IMR-90 (cell line): ENCODE measurements at regions not wholly inside any gene's neighbourhood (a gene's known extent, or its start where the extent isn't known, plus 50 kb on each side); places are given as distances from the start of the nearest gene placed in this dataset.

ENCODE experiments used
- ATAC-seq: fragments of 200-7000 bp; cut with Tn5 transposase; 2 replicates; pipeline ENCODE4 v1.9.1; 2020; ENCODE audit warnings: low read depth, mild to moderate bottlenecking, moderate library complexity
- BruUV-seq: library from RNA; stranded (reverse); fragments of 400-500 nt; replicated peaks from 2 replicates; lab custom pipeline; 2021; lab: Mats Ljungman, UMichigan
- CTCF ChIA-PET: fragments of 300-600 bp; formaldehyde crosslinking; extraction: SDS; loops from one replicate; lab custom pipeline; 2021; ENCODE audit warnings: antibody characterized with exemption; lab: Yijun Ruan, JAX
- POLR2A ChIA-PET: fragments of 300-600 bp; sonication (Branson Sonifier 250); formaldehyde crosslinking; loops from one replicate; lab custom pipeline; 2022; ENCODE audit warnings: antibody characterized with exemption; ENCODE audit not compliant: unreplicated experiment; lab: Charles Lee
- DNase-seq: peaks from one replicate; pipeline ENCODE4 v3.0.0; 2013
- H2AFZ ChIP-seq: replicated peaks from 2 replicates; pipeline ENCODE3; 2013; ENCODE audit warnings: low read length, mild to moderate bottlenecking; ENCODE audit not compliant: poor library complexity
- H2AK5ac ChIP-seq: 2 replicates; pipeline ENCODE4 v1.6.1; 2013; ENCODE audit warnings: low read depth, low read length, inconsistent platforms
- H2AK9ac ChIP-seq: replicated peaks from 2 replicates; pipeline ENCODE3; 2013; ENCODE audit warnings: mild to moderate bottlenecking, low read depth, low read length, moderate library complexity; ENCODE audit not compliant: poor library complexity
- H2BK120ac ChIP-seq: 2 replicates; pipeline ENCODE4 v1.6.1; 2013; ENCODE audit warnings: low read depth, low read length, inconsistent platforms
- H2BK15ac ChIP-seq: 3 replicates; pipeline ENCODE4 v1.6.1; 2013; ENCODE audit warnings: low read depth, low read length, inconsistent platforms
- H2BK20ac ChIP-seq: 2 replicates; pipeline ENCODE4 v1.6.1; 2013; ENCODE audit warnings: low read depth, mild to moderate bottlenecking, inconsistent platforms, low read length, moderate library complexity
- H2BK5ac ChIP-seq: 2 replicates; pipeline ENCODE4 v1.6.1; 2013; ENCODE audit warnings: mild to moderate bottlenecking, low read depth, low read length, inconsistent platforms; ENCODE audit not compliant: poor library complexity, severe bottlenecking
- H3K14ac ChIP-seq: replicated peaks from 2 replicates; pipeline ENCODE4 v1.6.1; 2013; ENCODE audit warnings: low read depth, low read length, inconsistent platforms
- H3K18ac ChIP-seq: 2 replicates; pipeline ENCODE4 v1.6.1; 2013; ENCODE audit warnings: low read depth, low read length, control low read depth
- H3K23ac ChIP-seq: 2 replicates; pipeline ENCODE4 v1.6.1; 2013; ENCODE audit warnings: low read depth, low read length, inconsistent platforms
- H3K27ac ChIP-seq: 2 replicates; pipeline ENCODE4 v1.5.1; 2013; ENCODE audit warnings: mild to moderate bottlenecking, control low read depth, low read length; ENCODE audit not compliant: insufficient read depth
- H3K27me3 ChIP-seq: 2 replicates; pipeline ENCODE4 v1.6.1; 2013; ENCODE audit warnings: low read length; ENCODE audit not compliant: control insufficient read depth, insufficient read depth
- H3K36me3 ChIP-seq: 2 replicates; pipeline ENCODE4 v1.6.1; 2013; ENCODE audit warnings: low read length, mixed read lengths; ENCODE audit not compliant: control insufficient read depth, insufficient read depth
- H3K4ac ChIP-seq: 2 replicates; pipeline ENCODE4 v1.6.1; 2013; ENCODE audit warnings: low read depth, low read length, inconsistent platforms
- H3K4me1 ChIP-seq: 2 replicates; pipeline ENCODE4 v1.6.1; 2013; ENCODE audit warnings: low read length, mixed read lengths; ENCODE audit not compliant: control insufficient read depth, insufficient read depth
- H3K4me2 ChIP-seq: 2 replicates; pipeline ENCODE4 v1.6.1; 2013; ENCODE audit warnings: low read depth, mild to moderate bottlenecking, control low read depth, low read length, moderate library complexity
- H3K4me3 ChIP-seq: 2 replicates; pipeline ENCODE4 v1.5.1; 2013; ENCODE audit warnings: low read depth, mild to moderate bottlenecking, control low read depth, low read length, moderate library complexity; ENCODE audit not compliant: insufficient read depth
- H3K56ac ChIP-seq: 2 replicates; pipeline ENCODE4 v1.6.1; 2013; ENCODE audit warnings: low read length, inconsistent platforms; ENCODE audit not compliant: insufficient read depth; ENCODE audit errors: extremely low read depth
- H3K79me1 ChIP-seq, 2 experiments: 2 replicates each; pipeline ENCODE4 v1.6.1; 2013; ENCODE audit warnings: low read length in 2 of 2, inconsistent platforms in 1 of 2, low read depth in 1 of 2
- H3K9ac ChIP-seq: 2 replicates; pipeline ENCODE4 v1.6.1; 2013; ENCODE audit warnings: low read depth, low read length, control low read depth
- H3K9me1 ChIP-seq: 2 replicates; pipeline ENCODE4 v1.6.1; 2013; ENCODE audit warnings: low read length, inconsistent platforms; ENCODE audit not compliant: insufficient read depth
- H3K9me3 ChIP-seq: 2 replicates; pipeline ENCODE4 v1.6.1; 2013; ENCODE audit warnings: low read length; ENCODE audit not compliant: control insufficient read depth, insufficient read depth
- H4K20me1 ChIP-seq: 2 replicates; pipeline ENCODE4 v1.6.1; 2013; ENCODE audit warnings: low read length, inconsistent platforms; ENCODE audit not compliant: insufficient read depth
- H4K5ac ChIP-seq: 2 replicates; pipeline ENCODE4 v1.6.1; 2013; ENCODE audit warnings: mild to moderate bottlenecking, low read depth, low read length, control low read depth
- H4K8ac ChIP-seq, 2 experiments: 2 replicates each; pipeline ENCODE4 v1.6.1; 2013; ENCODE audit warnings: low read depth in 2 of 2, low read length in 2 of 2, control low read depth in 1 of 2, inconsistent platforms in 1 of 2
- H4K91ac ChIP-seq: 2 replicates; pipeline ENCODE4 v1.6.1; 2013; ENCODE audit warnings: low read depth, low read length, inconsistent platforms; ENCODE audit not compliant: insufficient read depth
- BHLHE40 ChIP-seq: fragments of 150-350 bp; IDR thresholded peaks from 2 replicates; pipeline ENCODE4 v1.6.1; 2016; ENCODE audit warnings: mild to moderate bottlenecking, low read depth, low read length
- CEBPB ChIP-seq: IDR thresholded peaks from 2 replicates; pipeline ENCODE4 v1.6.1; 2012; ENCODE audit warnings: low read depth, low read length, improper control_type of control experiment
- CHD1 ChIP-seq: IDR thresholded peaks from 2 replicates; pipeline ENCODE4 v1.6.1; 2012; ENCODE audit warnings: low read depth, low read length, improper control_type of control experiment
- FOS ChIP-seq: fragments of 150-350 bp; IDR thresholded peaks from 2 replicates; pipeline ENCODE4 v1.6.1; 2016; ENCODE audit warnings: low read depth, low read length
- MAFK ChIP-seq: IDR thresholded peaks from 2 replicates; pipeline ENCODE4 v1.6.1; 2012; ENCODE audit warnings: low read depth, low read length, improper control_type of control experiment
- MAZ ChIP-seq: IDR thresholded peaks from 2 replicates; pipeline ENCODE4 v1.6.1; 2012; ENCODE audit warnings: low read depth, mild to moderate bottlenecking, low read length, improper control_type of control experiment, moderate library complexity, borderline replicate concordance
- MXI1 ChIP-seq: IDR thresholded peaks from 2 replicates; pipeline ENCODE4 v1.6.1; 2012; ENCODE audit warnings: low read depth, mild to moderate bottlenecking, low read length, moderate library complexity, borderline replicate concordance
- NFE2L2 ChIP-seq: fragments of 150-350 bp; IDR thresholded peaks from 2 replicates; pipeline ENCODE4 v1.6.1; 2016; ENCODE audit warnings: low read depth, mild to moderate bottlenecking, low read length
- POLR2A ChIP-seq: IDR thresholded peaks from 2 replicates; pipeline ENCODE4 v1.6.1; 2012; ENCODE audit warnings: mild to moderate bottlenecking, low read depth, low read length
- RAD21 ChIP-seq: IDR thresholded peaks from 2 replicates; pipeline ENCODE4 v1.6.1; 2012; ENCODE audit warnings: low read length, improper control_type of control experiment
- RCOR1 ChIP-seq: IDR thresholded peaks from 2 replicates; pipeline ENCODE4 v1.6.1; 2012; ENCODE audit warnings: mild to moderate bottlenecking, low read length, improper control_type of control experiment; ENCODE audit not compliant: insufficient replicate concordance
- RFX5 ChIP-seq: IDR thresholded peaks from 2 replicates; pipeline ENCODE4 v1.8.0; 2012; ENCODE audit warnings: low read depth, mild to moderate bottlenecking, low read length, moderate library complexity
- SMC3 ChIP-seq: fragments of 150-350 bp; IDR thresholded peaks from 2 replicates; pipeline ENCODE4 v1.6.1; 2016; ENCODE audit warnings: low read depth, mild to moderate bottlenecking, antibody characterized with exemption, low read length, moderate library complexity
- WGBS, 2 experiments: methylation state at CpG; one replicate each; pipeline versions ENCODE4 v1.1.5 to v1.1.7; 2013; ENCODE audit warnings: missing lambda C conversion rate in 2 of 2; ENCODE audit not compliant: insufficient read length in 1 of 2; ENCODE audit errors: extremely low coverage in 2 of 2; 5-methylcytosine and 5-hydroxymethylcytosine counted together
- dilution Hi-C: fragments of 300-500 bp; cut with HindIII; formaldehyde crosslinking; loops from one replicate; pipeline ENCODE4 v1.14.3; 2018; ENCODE audit warnings: low sequenced_read_pairs; ENCODE audit not compliant: unreplicated experiment
- in situ Hi-C: fragments of 300-500 bp; cut with MboI; formaldehyde crosslinking; loops from 3 replicates; pipeline ENCODE4 v1.14.3; 2019; ENCODE audit warnings: low sequenced_read_pairs, inconsistent platforms, mixed read lengths
- intact Hi-C: fragments of 100-400 bp; cut with micrococcal nuclease; formaldehyde crosslinking; loops from 2 replicates; pipeline ENCODE4 v1.10.0; 2022
- TF ChIP-seq, protein P1 (sequence below): fragments of 150-350 bp; IDR thresholded peaks from 2 replicates; pipeline ENCODE4 v1.6.1; 2017; ENCODE audit warnings: mild to moderate bottlenecking, antibody characterized with exemption, low read length, low read depth
- TF ChIP-seq, protein P2 (sequence below): fragments of 150-350 bp; IDR thresholded peaks from 2 replicates; pipeline ENCODE4 v1.6.1; 2016; ENCODE audit warnings: low read depth, mild to moderate bottlenecking, low read length, moderate library complexity, borderline replicate concordance
- TF ChIP-seq, protein P3 (sequence below): conservative IDR thresholded peaks from 2 replicates; pipeline ENCODE4 v1.5.1; 2012; ENCODE audit warnings: mild to moderate bottlenecking, low read depth, low read length, improper control_type of control experiment

DNA sequence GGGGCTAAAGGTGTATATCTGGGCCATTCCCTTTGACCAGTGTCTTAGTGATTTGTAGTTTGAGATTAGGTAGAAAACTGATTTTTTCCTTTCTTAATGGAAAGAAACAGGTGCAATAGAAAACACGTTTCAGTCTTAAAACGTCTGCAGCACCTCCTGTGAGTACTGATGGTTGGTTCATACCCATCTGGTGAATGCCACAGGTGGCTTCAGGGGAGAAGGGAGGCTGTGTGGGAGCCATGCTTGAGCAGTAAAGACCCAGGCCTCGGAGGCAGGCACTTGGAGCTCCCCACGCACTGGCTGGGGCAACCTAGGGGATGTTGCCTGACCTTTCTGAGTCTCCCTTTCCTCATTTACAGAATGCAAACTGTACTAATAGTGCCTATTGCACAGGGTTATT lies 171.5 kb upstream of the GRB10 start:
- in situ Hi-C loops, result no loop called here
- H3K27me3 ChIP-seq, result peaks cover 4% of the 10 kb centered on the region
- ATAC-seq (no peak), DNase-seq (no peak)
- H4K20me1 ChIP-seq, result no peaks in the 10 kb centered on the region
- H3K4ac ChIP-seq, result no peak overlapping the region
- H2AFZ ChIP-seq, result no peak overlapping the region
- H4K91ac ChIP-seq, result no peak overlapping the region
- POLR2A ChIA-PET, result no interaction called here
- no peak overlapping the region for H2AK9ac ChIP-seq
- WGBS, 2 experiments, result no CpG with 5 or more reads among the region's 4 CpGs
- H3K4me2 ChIP-seq, result no peak overlapping the region
- H3K79me1 ChIP-seq, result no peaks in the 10 kb centered on the region
- no peak overlapping the region for H2BK15ac ChIP-seq
- no peak overlapping the region for H2BK20ac ChIP-seq
- no peak overlapping the region for H4K8ac ChIP-seq
- no peak overlapping the region for H3K56ac ChIP-seq
- no peak overlapping the region for H3K14ac ChIP-seq
- no peak overlapping the region for H3K4me3 ChIP-seq
- H2BK5ac ChIP-seq, result no peak overlapping the region
- no TSS peak for BruUV-seq
- intact Hi-C loops, result no loop called here
- H3K4me1 ChIP-seq, result no peaks in the 10 kb centered on the region
- no peaks in the 10 kb centered on the region for H3K36me3 ChIP-seq
- no peak overlapping the region for H4K5ac ChIP-seq
- no peak for TF ChIP-seq MXI1
- TF ChIP-seq MAFK, result no peak
- no peak for TF ChIP-seq MAZ
- TF ChIP-seq, protein P1, sequence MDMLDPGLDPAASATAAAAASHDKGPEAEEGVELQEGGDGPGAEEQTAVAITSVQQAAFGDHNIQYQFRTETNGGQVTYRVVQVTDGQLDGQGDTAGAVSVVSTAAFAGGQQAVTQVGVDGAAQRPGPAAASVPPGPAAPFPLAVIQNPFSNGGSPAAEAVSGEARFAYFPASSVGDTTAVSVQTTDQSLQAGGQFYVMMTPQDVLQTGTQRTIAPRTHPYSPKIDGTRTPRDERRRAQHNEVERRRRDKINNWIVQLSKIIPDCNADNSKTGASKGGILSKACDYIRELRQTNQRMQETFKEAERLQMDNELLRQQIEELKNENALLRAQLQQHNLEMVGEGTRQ, result no peak
- TF ChIP-seq SMC3, result no peak
- no peak for TF ChIP-seq CHD1
- no peak for TF ChIP-seq FOS
- no peak for TF ChIP-seq NFE2L2
- TF ChIP-seq, protein P2, sequence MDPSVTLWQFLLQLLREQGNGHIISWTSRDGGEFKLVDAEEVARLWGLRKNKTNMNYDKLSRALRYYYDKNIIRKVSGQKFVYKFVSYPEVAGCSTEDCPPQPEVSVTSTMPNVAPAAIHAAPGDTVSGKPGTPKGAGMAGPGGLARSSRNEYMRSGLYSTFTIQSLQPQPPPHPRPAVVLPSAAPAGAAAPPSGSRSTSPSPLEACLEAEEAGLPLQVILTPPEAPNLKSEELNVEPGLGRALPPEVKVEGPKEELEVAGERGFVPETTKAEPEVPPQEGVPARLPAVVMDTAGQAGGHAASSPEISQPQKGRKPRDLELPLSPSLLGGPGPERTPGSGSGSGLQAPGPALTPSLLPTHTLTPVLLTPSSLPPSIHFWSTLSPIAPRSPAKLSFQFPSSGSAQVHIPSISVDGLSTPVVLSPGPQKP, result no peak
- TF ChIP-seq POLR2A, result no peak
- TF ChIP-seq RCOR1, result no peak
- no peak for TF ChIP-seq RFX5
- no peak for TF ChIP-seq BHLHE40
- TF ChIP-seq RAD21, result no peak
- TF ChIP-seq CEBPB, result no peak
- TF ChIP-seq, protein P3, sequence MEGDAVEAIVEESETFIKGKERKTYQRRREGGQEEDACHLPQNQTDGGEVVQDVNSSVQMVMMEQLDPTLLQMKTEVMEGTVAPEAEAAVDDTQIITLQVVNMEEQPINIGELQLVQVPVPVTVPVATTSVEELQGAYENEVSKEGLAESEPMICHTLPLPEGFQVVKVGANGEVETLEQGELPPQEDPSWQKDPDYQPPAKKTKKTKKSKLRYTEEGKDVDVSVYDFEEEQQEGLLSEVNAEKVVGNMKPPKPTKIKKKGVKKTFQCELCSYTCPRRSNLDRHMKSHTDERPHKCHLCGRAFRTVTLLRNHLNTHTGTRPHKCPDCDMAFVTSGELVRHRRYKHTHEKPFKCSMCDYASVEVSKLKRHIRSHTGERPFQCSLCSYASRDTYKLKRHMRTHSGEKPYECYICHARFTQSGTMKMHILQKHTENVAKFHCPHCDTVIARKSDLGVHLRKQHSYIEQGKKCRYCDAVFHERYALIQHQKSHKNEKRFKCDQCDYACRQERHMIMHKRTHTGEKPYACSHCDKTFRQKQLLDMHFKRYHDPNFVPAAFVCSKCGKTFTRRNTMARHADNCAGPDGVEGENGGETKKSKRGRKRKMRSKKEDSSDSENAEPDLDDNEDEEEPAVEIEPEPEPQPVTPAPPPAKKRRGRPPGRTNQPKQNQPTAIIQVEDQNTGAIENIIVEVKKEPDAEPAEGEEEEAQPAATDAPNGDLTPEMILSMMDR, result no peak
- H2BK120ac ChIP-seq, result no peak overlapping the region
- H2AK5ac ChIP-seq, result no peak overlapping the region
- no peak overlapping the region for H3K18ac ChIP-seq
- CTCF ChIA-PET, result no interaction called here
- no peak overlapping the region for H3K27ac ChIP-seq
- H3K23ac ChIP-seq, result no peak overlapping the region
- no peaks in the 10 kb centered on the region for H3K9me1 ChIP-seq
- no peak overlapping the region for H3K9ac ChIP-seq
- dilution Hi-C loops, result no loop called here
- no peaks in the 10 kb centered on the region for H3K9me3 ChIP-seq
